ENCODE measurements at regions not wholly inside any gene's neighbourhood (a gene's known extent, or its start where the extent isn't known, plus 50 kb on each side); places are given as distances from the start of the nearest gene placed in this dataset.
"Not testable (repeated sequence)": the region's sequence is repeated elsewhere in the genome, so short reads cannot be mapped to it uniquely, and the experiment has no call there.

- DNase-seq = not testable (repeated sequence)
Observed at GRCh38 chr20:30164389-30164788, 1093.1 kb upstream of the DEFB115 start.

DNA sequence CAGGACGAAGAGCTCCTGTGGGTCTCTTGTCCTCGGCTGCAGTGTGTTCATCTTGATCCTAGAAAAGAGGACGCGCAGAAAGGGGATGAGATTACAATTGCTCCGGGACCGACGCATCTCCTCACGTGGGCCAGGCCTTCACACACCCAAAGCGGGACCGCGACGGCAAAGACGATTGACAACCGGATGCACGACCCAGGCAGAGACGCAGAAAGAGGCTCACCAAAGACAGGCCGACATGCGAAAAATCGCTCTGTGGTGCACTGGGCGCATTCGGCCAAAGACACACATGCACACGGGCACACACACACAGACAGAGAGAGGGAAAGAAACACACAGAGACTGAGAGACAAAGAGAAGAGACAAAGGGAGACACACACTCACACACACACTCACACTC is 1089.9 kb upstream of the DEFB115 start:
- no peak for DNase-seq

GRCh38 chr20:30168025-30168799 is 1089.3 kb upstream of the DEFB115 start:
- DNase-seq = peak; percentile 53

GRCh38 chr20:30168800-30169138 is 1088.7 kb upstream of the DEFB115 start:
- DNase-seq = no peak

DNA sequence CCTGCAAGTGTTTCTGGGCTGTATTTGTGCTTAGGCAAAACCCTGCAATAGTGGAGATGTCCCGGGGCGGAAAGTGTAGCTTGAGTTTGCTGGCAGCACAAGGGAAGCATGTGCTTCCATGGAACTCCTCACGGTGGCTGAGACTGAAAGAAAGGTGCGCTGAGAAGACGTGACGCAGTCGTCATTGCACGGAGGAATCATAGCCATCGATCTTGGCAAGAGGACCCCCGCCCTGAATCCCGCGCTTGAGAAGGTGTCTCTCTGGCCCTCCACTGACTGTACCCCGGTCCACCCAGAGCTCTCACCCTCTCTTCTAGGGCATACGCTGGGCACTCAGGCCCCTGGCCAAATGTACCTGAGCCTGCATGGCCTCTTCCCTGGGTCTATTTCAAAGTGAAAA is 1081.8 kb upstream of the DEFB115 start:
- no peak for DNase-seq

DNA sequence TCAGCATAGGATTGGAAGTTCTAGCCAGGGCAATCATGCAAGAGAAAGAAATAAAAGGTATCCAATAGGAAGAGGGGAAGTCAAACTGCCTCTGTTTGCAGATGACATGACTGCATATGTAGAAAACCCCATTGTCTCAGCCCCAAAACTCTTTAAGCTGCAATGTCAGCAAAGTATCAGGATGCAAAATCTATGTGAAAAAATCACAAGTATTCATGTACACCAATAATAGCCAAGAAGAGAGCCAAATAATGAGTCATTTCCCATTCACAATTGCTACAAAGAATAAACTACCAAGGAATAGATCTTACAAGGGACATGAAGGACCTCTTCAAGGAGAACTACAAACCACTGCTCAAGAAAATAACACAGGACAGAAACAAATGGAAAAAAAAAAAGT is 1074.3 kb upstream of the DEFB115 start:
- DNase-seq = not testable (repeated sequence)

DNA sequence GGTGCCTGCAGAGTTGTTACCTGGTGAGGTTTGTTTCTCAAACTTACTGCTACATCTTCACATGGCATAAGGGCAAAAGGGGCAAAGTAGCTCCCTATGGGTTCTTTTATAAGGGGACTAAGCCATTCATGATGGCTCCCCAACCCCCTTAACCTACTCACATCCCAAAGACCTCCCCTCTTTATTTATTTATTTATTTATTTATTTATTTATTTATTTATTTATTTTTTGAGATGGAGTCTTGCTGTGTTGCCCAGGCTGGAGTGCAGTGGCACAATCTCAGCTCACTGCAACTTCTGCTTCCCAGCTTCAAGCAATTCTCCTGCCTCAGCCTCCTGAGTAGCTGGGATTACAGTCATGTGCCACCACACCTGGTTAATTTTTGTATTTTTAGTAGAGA is 1065.7 kb upstream of the DEFB115 start:
- DNase-seq = not testable (repeated sequence)

DNA sequence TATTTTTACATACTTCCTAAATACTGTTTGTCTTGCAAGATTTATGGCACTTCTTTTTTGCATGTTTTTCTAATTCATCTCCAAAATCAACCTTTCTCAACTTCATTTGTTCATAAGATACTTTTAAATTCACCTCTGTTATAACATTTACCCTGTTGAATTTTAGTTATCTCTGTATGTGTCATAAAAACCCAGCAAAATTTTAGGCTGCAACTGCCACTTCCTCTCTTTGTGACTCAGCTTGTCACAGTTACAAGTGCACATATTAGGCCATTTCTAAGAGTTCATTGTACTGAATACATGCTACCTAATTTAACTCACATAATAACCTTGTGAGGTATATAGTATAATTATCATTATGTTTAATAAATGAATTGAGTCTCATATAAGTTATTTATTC is 1023.0 kb upstream of the DEFB115 start:
- DNase-seq = not testable (repeated sequence)

DNA sequence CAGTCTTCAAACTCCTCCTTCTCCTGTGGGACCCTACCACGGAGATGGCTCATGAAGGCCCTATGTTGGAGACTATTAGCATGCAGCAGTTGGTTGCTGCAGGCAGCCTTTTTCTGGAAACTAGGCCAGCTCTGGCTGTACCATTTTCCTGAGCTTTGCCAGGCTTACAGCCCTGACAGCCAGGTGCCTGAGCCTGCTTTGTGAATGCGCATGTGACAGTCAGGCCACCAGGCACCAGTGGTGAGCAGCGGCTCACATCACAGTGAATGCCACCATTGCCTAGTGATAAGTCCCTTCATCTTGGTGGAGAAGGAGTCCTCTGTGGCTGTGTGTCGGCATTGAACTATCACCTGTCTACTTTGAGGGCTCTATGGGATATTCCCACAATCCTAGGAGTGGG is 982.4 kb upstream of the DEFB115 start:
- DNase-seq = not testable (repeated sequence)

- DNase-seq = no peak
Observed at GRCh38 chr20:30281584-30282197, 975.8 kb upstream of the DEFB115 start.

- peak; percentile 88 for DNase-seq
Observed at GRCh38 chr20:30283476-30284280, 973.8 kb upstream of the DEFB115 start.

- DNase-seq = no peak
Observed at GRCh38 chr20:30284281-30284905, 973.1 kb upstream of the DEFB115 start.

- no peak for DNase-seq
Observed at GRCh38 chr20:30285677-30286076, 971.8 kb upstream of the DEFB115 start.

DNA sequence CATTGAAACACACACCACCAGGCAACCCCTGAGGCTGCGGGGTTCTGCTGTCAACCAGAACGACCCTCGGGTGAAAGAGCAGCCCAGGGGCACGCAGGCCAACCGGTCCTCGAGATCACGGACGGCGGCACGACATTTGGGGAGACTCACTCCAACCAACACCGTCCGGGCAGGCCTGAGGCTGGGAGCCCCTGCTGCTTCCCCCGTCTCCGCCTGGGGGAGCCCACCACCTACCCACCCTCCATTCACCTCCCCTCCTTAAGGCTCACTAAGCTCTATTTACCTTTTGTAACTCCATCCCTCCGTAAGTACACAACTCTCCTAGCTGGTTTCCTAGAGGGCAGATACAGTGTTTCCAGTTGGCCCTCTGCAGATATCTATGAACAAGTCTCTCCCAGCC is 971.3 kb upstream of the DEFB115 start:
- no peak for DNase-seq

DNA sequence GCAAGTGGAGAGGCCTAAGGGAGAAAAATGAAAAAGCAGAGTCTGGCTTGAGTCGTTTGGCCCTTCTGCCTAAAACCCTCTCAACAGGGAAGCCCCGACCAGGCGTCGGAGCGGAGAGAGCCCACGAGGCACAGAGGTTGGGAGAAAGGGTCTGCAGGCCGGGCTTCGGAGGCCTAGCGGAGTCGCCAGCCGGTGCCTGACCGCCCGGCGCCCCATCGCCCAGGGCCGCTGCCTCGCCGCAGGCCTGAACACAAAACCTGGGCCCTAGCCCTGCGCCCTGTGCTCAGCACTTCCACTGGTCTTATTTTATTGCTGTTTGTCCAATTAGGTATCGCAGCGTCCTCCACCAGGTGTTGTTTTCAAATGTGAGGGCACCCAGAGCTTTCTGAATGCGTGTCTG is 970.0 kb upstream of the DEFB115 start:
- not testable (repeated sequence) for DNase-seq

DNA sequence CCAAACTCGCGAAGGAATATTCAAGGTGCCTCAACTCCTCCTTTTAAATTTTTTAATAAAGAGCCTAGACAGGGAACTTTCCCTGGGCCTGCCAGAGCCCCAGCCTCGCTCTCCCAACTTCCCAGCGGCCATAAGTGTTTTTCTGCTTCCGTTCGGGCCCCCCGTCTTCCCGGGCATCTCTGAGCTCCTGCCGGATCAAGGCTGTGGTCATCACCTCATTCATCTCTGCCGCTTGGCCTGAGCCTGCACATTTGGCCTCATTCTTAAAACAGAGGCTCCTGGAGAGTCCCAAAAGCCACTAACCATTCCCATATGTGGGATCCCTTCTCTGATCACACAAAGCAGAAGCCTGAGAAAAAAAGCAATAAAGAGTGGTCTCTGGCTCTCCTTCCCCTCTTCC is 969.1 kb upstream of the DEFB115 start:
- no peak for DNase-seq

- peak; percentile 29 for DNase-seq
Observed at GRCh38 chr20:30289049-30289448, 968.4 kb upstream of the DEFB115 start.

DNA sequence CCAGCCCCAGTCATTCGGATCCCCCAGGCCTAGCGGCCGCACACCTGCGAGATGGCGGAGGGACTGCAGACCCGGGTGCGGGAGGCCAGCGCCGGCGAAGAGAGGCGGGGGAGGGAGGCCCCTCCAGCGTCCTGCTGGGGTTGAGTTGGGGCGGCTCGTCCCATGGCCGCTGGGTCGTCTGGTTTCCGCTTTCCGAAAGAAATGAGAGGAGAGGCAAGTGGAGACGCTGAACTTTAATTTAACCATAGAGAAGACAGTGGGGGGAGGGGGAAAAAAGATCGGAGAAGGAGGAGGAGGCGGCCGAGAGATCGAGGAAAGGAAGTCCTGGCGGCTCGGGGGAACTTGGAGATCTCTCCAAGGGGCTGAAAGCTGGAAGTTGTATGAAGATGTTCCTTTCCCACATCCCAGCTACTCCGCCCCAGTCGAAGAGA is 967.7 kb upstream of the DEFB115 start:
- DNase-seq = peak; percentile 24

DNA sequence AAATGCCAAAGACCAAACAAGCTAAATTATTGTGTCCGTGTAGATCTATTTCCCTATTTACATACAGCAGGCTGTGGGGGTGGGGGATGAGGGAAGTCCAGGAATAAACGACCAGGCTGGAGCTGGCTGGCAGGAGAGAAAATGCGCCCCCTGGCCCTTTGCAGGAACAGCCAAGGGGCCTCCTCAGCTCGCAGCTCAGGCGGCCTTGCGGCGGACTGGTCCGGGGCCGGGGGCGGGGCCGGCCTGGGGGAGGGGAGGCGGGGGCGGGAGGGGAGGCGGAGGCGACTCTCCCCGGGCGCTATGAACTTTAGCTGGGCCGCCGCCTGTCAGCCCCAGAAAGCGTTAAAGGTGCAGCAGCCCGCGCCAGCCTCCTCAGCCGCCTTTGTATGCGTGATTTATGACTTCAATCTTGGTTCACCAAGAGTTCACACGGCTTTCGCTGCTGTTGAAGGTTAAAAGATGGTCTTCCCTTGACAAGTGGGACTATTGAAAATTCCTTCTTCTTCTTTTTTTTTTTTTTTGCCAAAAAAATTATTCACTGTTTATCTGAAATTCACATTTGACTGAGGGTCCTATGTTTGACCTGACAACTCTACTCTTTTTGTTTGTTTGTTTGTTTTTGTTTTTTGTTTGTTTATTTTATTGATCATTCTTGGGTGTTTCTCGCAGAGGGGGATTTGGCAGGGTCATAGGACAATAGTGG is 967.0 kb upstream of the DEFB115 start:
- peak; percentile 32 for DNase-seq

DNA sequence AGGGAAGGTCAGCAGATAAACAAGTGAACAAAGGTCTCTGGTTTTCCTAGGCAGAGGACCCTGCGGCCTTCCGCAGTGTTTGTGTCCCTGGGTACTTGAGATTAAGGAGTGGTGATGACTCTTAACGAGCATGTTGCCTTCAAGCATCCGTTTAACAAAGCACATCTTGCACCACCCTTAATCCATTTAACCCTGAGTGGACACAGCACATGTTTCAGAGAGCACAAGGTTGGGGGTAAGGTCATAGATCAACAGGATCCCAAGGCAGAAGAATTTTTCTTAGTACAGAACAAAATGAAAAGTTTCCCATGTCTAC is 966.4 kb upstream of the DEFB115 start:
- not testable (repeated sequence) for DNase-seq

GRCh38 chr20:30291686-30292085 is 965.8 kb upstream of the DEFB115 start:
- not testable (repeated sequence) for DNase-seq

GRCh38 chr20:30295396-30295795 is 962.1 kb upstream of the DEFB115 start:
- not testable (repeated sequence) for DNase-seq

GRCh38 chr20:30295967-30296366 is 961.5 kb upstream of the DEFB115 start:
- not testable (repeated sequence) for DNase-seq
